HG03571 (cell line): ENCODE measurements at regions not wholly inside any gene's neighbourhood (a gene's known extent, or its start where the extent isn't known, plus 50 kb on each side); places are given as distances from the start of the nearest gene placed in this dataset.
A peak's percentile ranks its signal among the peaks of the same experiment; 100 is the strongest.
"Not testable (repeated sequence)": the region's sequence is repeated elsewhere in the genome, so short reads cannot be mapped to it uniquely, and the experiment has no call there.

ENCODE experiments used
- ATAC-seq: cut with Tn5 transposase; IDR thresholded peaks from one replicate; pipeline ENCODE4 v1.9.1; 2021; ENCODE audit not compliant: unreplicated experiment

- no peak for ATAC-seq
Observed at GRCh38 chr13:54004026-54004699, 975.5 kb downstream of the OLFM4 start.

DNA sequence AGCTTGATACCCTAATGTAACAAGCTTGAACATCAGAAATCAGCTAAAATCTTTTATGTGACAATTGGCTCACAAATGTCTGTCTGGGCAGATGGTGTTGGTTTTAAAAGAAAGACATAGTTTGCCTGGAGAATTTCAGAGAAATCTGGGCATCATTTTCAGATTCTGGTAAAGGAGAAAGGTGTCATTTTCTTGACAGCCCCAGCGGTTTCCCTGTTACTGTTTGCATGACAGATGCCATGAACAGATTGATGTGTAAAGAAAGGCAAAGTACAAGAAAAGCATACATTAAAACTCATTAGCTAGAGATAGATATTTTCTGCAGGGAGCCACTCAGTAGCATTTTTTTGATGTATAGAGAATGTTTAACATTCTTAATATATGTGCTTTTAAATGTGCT lies 987.9 kb downstream of the OLFM4 start:
- ATAC-seq = no peak

GRCh38 chr13:54018485-54018884 lies 989.9 kb downstream of the OLFM4 start:
- no peak for ATAC-seq

- ATAC-seq = peak; percentile 94
Observed at GRCh38 chr13:54029226-54029625, 1000.6 kb downstream of the OLFM4 start.

GRCh38 chr13:54029720-54030119 lies 1001.1 kb downstream of the OLFM4 start:
- no peak for ATAC-seq

GRCh38 chr13:54033323-54033861 lies 1004.8 kb downstream of the OLFM4 start:
- ATAC-seq = no peak

- ATAC-seq = no peak
Observed at GRCh38 chr13:54034047-54034446, 1005.4 kb downstream of the OLFM4 start.

DNA sequence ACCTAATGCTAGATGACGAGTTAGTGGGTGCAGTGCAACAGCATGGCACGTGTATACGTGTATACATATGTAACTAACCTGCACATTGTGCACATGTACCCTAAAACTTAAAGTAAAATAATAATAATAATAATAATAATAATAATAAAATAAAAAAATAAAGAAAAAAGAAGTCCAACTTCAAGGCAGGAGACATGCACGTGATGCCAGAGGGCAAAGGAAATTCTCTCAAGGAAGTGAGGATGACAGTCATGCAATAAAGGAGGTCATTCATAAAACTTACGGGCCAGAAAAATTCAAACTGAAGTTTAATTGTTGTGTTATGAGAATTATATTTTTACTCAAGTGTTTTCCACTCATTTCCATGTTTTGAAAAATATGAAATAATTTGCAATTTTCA lies 1028.8 kb downstream of the OLFM4 start:
- ATAC-seq = not testable (repeated sequence)

DNA sequence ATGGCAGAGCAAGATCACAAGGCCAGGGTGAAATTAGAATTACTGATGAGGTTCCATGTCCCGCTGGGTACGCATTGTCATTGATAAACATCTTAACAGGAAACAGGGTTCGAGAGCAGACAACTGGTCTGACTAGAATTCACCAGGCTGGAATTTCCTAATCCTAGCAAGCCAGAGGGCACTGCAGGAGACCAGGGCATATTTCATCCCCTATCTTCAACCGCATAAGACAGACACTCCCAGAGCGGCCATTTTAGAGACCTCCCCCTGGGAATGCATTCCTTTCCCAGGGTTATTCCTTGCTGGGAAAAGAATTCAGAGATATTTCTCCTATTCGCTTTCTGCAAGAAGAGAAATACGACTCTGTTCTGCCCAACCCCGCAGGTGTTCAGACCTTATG lies 1041.3 kb downstream of the OLFM4 start:
- ATAC-seq = not testable (repeated sequence)

- ATAC-seq = no peak
Observed at GRCh38 chr13:54077569-54077968, 1049.0 kb downstream of the OLFM4 start.

DNA sequence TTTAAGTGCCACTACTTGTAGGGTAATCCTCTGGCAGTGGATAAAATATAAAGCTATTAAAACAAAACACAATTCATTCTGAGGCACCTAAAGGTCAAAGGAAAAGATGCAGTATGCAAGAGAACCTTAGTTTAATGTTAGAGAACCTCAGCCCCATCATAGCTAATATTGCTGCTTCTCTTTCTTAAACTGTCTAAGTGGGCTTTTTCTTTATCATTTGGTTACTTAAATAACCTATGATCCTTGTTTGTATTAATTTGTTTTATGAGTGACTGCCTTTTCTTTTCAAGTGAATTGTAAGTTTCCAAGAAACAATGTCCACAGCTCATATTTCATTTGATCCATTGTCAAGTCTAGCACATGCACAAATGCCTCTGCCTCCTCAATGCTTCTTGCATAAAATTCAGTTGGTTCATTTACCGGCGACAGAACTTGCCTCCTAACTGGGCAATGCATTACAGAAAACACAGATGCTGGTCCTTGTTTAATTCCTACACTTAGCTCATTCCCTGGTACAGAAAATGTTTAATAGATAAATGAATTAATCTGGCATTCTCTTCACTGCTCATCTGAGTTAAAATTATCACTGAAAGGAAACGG lies 1049.8 kb downstream of the OLFM4 start:
- no peak for ATAC-seq

DNA sequence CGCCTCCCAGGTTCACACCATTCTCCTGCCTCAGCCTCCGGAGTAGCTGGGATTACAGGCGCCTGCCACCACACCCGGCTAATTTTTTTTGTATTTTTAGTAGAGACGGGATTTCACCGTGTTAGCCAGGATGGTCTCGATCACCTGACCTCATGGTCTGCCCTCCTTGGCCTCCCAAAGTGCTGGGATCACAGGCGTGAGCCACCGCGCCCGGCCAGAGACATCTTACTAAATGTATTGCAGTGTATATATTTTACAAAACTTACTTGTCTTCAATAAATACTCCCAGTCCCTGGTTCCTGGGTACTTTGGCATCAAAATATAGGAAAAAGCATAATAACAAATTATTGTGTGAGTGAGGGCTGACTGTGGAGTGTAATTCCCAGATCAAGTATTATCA lies 1053.7 kb downstream of the OLFM4 start:
- not testable (repeated sequence) for ATAC-seq

GRCh38 chr13:54091884-54092283 lies 1063.3 kb downstream of the OLFM4 start:
- ATAC-seq = no peak

- ATAC-seq = no peak
Observed at GRCh38 chr13:54092686-54093085, 1064.1 kb downstream of the OLFM4 start.

DNA sequence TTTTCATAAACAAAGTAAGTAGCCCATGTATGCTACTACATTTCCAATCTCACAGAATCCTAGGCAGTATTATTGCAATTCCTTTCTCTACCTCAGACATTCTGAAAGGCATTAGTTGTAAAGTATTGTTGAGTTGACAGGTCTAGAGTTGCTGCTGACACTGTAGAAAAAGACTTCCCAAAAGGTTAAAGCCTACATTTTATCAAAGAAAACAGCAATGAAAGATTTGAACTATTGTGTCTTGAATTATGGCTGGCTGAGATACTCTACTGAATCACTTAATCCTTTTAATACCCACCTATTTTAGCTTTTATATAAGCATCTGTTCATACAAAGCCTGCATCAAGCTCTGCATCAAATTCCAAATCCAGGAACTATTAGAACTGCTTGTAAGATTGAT lies 1082.0 kb downstream of the OLFM4 start:
- ATAC-seq = no peak

DNA sequence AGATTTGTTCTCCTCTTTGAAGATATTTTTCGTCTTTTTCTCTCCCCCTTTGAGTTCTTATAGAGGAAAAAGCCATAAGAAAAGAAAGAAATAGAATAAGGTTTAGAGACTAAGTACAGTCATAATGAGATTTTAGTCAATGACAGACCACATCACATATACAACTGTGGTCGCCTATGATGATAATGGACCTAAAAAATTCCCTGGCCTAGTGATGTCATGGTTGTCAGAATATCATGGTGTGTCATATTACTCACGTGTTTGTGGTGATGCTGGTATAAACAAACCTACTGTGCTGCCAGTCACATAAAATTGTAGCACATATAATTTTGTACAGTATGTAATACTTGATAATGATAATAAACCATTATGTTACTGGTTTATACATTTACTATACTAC lies 1096.1 kb downstream of the OLFM4 start:
- no peak for ATAC-seq

- not testable (repeated sequence) for ATAC-seq
Observed at GRCh38 chr13:54130931-54131330, 1102.3 kb downstream of the OLFM4 start.

- not testable (repeated sequence) for ATAC-seq
Observed at GRCh38 chr13:54131433-54131832, 1102.8 kb downstream of the OLFM4 start.

DNA sequence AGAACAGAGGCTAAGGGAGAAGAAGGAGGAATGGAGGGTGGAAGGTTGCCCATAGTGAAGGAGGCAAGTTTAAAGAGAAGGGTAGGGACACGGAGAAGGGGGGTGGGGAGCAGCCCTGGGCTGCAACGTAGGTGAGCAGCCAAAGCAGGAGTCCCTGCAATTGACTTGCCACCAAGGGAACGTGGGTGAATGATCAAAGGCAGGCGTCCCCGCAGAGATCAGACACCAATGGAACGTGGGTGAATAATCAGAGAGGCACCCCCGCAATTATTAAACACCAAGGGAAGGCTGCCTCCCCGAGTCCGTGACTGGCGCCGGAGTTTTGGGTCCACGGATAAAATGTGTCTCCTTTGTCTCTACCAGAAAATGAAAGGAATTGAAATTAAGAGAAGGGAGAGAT lies 1103.5 kb downstream of the OLFM4 start:
- not testable (repeated sequence) for ATAC-seq

DNA sequence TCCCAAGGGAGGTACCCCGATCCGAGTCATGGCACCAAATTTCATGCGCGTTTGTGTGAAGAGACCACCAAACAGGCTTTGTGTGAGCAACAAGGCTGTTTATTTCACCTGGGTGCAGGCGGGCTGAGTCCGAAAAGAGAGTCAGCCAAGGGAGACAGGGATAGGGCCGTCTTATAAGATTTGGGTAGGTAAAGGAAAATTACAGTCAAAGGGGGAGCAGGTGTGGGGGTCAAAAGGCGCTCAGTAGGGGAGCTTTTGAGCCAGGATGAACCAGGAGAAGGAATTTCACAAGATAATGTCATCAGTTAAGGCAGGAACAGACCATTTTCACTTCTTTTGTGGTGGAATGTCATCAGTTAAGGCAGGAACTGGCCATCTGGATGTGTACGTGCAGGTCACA lies 1104.1 kb downstream of the OLFM4 start:
- not testable (repeated sequence) for ATAC-seq

DNA sequence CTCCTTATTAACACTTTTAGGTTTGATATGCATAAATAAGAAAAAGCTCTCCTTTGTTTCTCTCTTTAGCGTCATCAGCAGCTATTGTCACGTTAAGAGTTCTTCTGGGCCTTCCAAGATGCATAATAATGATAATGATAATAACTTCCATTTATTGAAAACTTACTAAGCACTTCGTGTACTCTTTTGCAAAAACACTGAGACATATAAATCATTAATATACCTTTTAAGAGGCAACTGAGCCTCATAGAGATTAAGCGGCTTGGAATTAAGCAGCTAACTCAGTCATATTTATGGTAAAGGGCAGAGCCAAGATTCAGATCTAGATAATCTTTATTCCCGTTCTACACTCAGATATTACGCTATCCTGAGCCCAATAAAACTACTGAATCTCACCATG lies 1105.1 kb downstream of the OLFM4 start:
- no peak for ATAC-seq

DNA sequence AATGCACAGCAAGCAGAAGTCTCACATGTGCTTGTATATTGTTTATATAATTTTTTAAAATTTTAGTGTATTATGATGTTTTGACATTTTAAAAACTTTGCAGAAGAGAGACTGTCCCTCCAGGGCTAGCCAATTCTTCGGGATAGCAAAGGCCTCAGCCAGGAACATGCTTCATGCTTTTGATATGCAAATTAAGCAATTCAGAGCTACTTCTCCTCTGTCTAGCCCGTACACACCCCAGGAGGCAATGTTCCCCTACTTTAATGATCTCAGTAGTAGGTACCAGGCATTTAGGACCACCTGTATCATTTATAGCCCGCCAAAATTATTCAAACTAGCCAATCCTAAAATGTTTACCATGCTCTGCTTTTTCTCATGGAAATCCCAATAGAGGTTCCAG lies 1116.2 kb downstream of the OLFM4 start:
- ATAC-seq = no peak

DNA sequence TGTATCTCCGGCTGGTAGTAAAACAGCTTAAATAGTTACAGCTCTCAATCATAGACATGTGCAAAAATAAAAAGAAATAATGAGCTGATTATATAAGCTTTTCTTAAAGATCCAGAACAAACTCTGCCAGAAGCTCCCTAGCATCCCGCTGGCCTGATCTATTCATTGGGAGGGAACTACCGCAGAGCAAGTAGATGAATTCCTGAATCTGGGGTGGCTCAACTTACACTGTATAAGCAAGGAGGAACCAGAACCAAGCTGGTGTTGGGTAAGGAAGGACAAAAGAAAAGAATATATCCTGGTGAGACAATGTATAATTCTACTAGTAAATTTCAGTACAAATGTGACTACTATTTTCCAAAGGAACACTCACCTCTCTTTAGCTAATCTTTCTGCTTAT lies 1122.2 kb downstream of the OLFM4 start:
- ATAC-seq = no peak
